Activated T-helper 2 cell treated with anti-CD3 and anti-CD28 coated beads, Interferon-gamma antibody, Interleukin-2, Interleukin-4, amounts not matched to agents 10 μg/mL and 5 μg/mL and 100 μg/mL, durations not matched to agents 14 hours and 24 hours and 36 hours (primary cell): ENCODE measurements at regions not wholly inside any gene's neighbourhood (a gene's known extent, or its start where the extent isn't known, plus 50 kb on each side); places are given as distances from the start of the nearest gene placed in this dataset.

Source experiments
- DNase-seq: peaks from one replicate; pipeline ENCODE4 v3.0.0; 2021; ENCODE audit warnings: low spot score
- H3K27ac Mint-ChIP-seq: one replicate; pipeline ENCODE4 v1.8.0; 2021; ENCODE audit warnings: mixed read lengths
- H3K27me3 Mint-ChIP-seq: one replicate; pipeline ENCODE4 v1.8.0; 2021; ENCODE audit warnings: low read depth, mixed read lengths
- H3K36me3 Mint-ChIP-seq: one replicate; pipeline ENCODE4 v1.8.0; 2021; ENCODE audit warnings: low read depth, mixed read lengths
- H3K4me1 Mint-ChIP-seq: one replicate; pipeline ENCODE4 v1.8.0; 2021; ENCODE audit warnings: low read depth, mixed read lengths
- H3K4me3 Mint-ChIP-seq: one replicate; pipeline ENCODE4 v1.8.0; 2021; ENCODE audit warnings: low read depth, mild to moderate bottlenecking, moderate library complexity, mixed read lengths
- H3K9me3 Mint-ChIP-seq: one replicate; pipeline ENCODE4 v1.8.0; 2021; ENCODE audit warnings: mixed read lengths
- intact Hi-C: fragments of 100-400 bp; cut with micrococcal nuclease; formaldehyde crosslinking; loops from one replicate; pipeline ENCODE4 v1.15.1; 2023

GRCh38 chr12:17264603-17265002, 658.6 kb upstream of the LMO3 start:
- Mint-ChIP-seq H3K9me3 (peaks cover 11% of the 10 kb centered on the region), H3K4me1 (no peaks in the 10 kb centered on the region), H3K4me3 (no peak overlapping the region), H3K36me3 (no peaks in the 10 kb centered on the region), H3K27me3 (no peaks in the 10 kb centered on the region), H3K27ac (no peak overlapping the region)
- intact Hi-C loops: no loop called here
- DNase-seq: no peak

- Mint-ChIP-seq H3K9me3 (peaks cover 41% of the 10 kb centered on the region), H3K4me1 (no peaks in the 10 kb centered on the region)
Measured at GRCh38 chr12:17239874-17240273, 633.9 kb upstream of the LMO3 start.

GRCh38 chr12:17235996-17236395, 630.0 kb upstream of the LMO3 start:
- Mint-ChIP-seq H3K36me3 (no peaks in the 10 kb centered on the region), H3K27me3 (no peaks in the 10 kb centered on the region), H3K4me3 (no peak overlapping the region), H3K27ac (no peak overlapping the region), H3K9me3 (peaks cover 40% of the 10 kb centered on the region), H3K4me1 (no peaks in the 10 kb centered on the region)
- intact Hi-C loops: no loop called here
- no peak for DNase-seq

More at GRCh38 chr12:17239874-17240273, 633.9 kb upstream of the LMO3 start:
- H3K27ac Mint-ChIP-seq: no peak overlapping the region
- no peak for DNase-seq
- H3K27me3 Mint-ChIP-seq: no peaks in the 10 kb centered on the region
- intact Hi-C loops: no loop called here
- no peaks in the 10 kb centered on the region for H3K36me3 Mint-ChIP-seq
- no peak overlapping the region for H3K4me3 Mint-ChIP-seq

GRCh38 chr12:17215759-17216570, 610.0 kb upstream of the LMO3 start:
- Mint-ChIP-seq H3K27ac (no peak overlapping the region), H3K27me3 (no peaks in the 10 kb centered on the region), H3K36me3 (no peaks in the 10 kb centered on the region), H3K4me3 (no peak overlapping the region), H3K4me1 (no peaks in the 10 kb centered on the region), H3K9me3 (peaks cover 15% of the 10 kb centered on the region)
- no peak for DNase-seq
- intact Hi-C loops: no loop called here

- no peaks in the 10 kb centered on the region for H3K4me1 Mint-ChIP-seq
- no peak for DNase-seq
- H3K4me3 Mint-ChIP-seq: no peak overlapping the region
- H3K27ac Mint-ChIP-seq: no peak overlapping the region
- H3K27me3 Mint-ChIP-seq: no peaks in the 10 kb centered on the region
- intact Hi-C loops: no loop called here
- H3K36me3 Mint-ChIP-seq: no peaks in the 10 kb centered on the region
- H3K9me3 Mint-ChIP-seq: peaks cover 18% of the 10 kb centered on the region
Measured at GRCh38 chr12:17214929-17215328, 609.0 kb upstream of the LMO3 start.

- no peak overlapping the region for H3K4me3 Mint-ChIP-seq
- no peaks in the 10 kb centered on the region for H3K4me1 Mint-ChIP-seq
- H3K9me3 Mint-ChIP-seq: peaks cover 28% of the 10 kb centered on the region
- H3K36me3 Mint-ChIP-seq: no peaks in the 10 kb centered on the region
- H3K27ac Mint-ChIP-seq: no peak overlapping the region
- intact Hi-C loops: no loop called here
- DNase-seq: no peak
- H3K27me3 Mint-ChIP-seq: no peaks in the 10 kb centered on the region
Measured at GRCh38 chr12:17206553-17206952, 600.6 kb upstream of the LMO3 start.

GRCh38 chr12:17204289-17205054, 598.5 kb upstream of the LMO3 start:
- Mint-ChIP-seq H3K4me1 (no peaks in the 10 kb centered on the region), H3K36me3 (no peaks in the 10 kb centered on the region), H3K27me3 (no peaks in the 10 kb centered on the region), H3K9me3 (peaks cover 28% of the 10 kb centered on the region), H3K4me3 (no peak overlapping the region), H3K27ac (no peak overlapping the region)
- intact Hi-C loops: no loop called here
- no peak for DNase-seq

- intact Hi-C loops: no loop called here
- no peak overlapping the region for H3K4me3 Mint-ChIP-seq
- no peak for DNase-seq
- no peaks in the 10 kb centered on the region for H3K36me3 Mint-ChIP-seq
- H3K27ac Mint-ChIP-seq: no peak overlapping the region
- no peaks in the 10 kb centered on the region for H3K27me3 Mint-ChIP-seq
- peaks cover 27% of the 10 kb centered on the region for H3K9me3 Mint-ChIP-seq
- H3K4me1 Mint-ChIP-seq: no peaks in the 10 kb centered on the region
Measured at GRCh38 chr12:17203497-17203896, 597.5 kb upstream of the LMO3 start.

GRCh38 chr12:17197971-17198370, 592.0 kb upstream of the LMO3 start:
- intact Hi-C loops: no loop called here
- peaks cover 37% of the 10 kb centered on the region for H3K9me3 Mint-ChIP-seq
- H3K27ac Mint-ChIP-seq: no peak overlapping the region
- no peak overlapping the region for H3K4me3 Mint-ChIP-seq
- DNase-seq: no peak
- no peaks in the 10 kb centered on the region for H3K4me1 Mint-ChIP-seq
- no peaks in the 10 kb centered on the region for H3K36me3 Mint-ChIP-seq
- no peaks in the 10 kb centered on the region for H3K27me3 Mint-ChIP-seq

- Mint-ChIP-seq H3K9me3 (peaks cover 47% of the 10 kb centered on the region), H3K4me1 (no peaks in the 10 kb centered on the region), H3K27me3 (no peaks in the 10 kb centered on the region), H3K4me3 (no peak overlapping the region), H3K36me3 (no peaks in the 10 kb centered on the region), H3K27ac (no peak overlapping the region)
- no peak for DNase-seq
- intact Hi-C loops: no loop called here
Measured at GRCh38 chr12:17192721-17193120, 586.8 kb upstream of the LMO3 start.

GRCh38 chr12:17169726-17170471, 563.9 kb upstream of the LMO3 start:
- intact Hi-C loops: no loop called here
- Mint-ChIP-seq H3K4me3 (no peak overlapping the region), H3K36me3 (no peaks in the 10 kb centered on the region), H3K9me3 (peaks cover 34% of the 10 kb centered on the region), H3K4me1 (no peaks in the 10 kb centered on the region), H3K27ac (no peak overlapping the region), H3K27me3 (no peaks in the 10 kb centered on the region)
- no peak for DNase-seq

- peaks cover 27% of the 10 kb centered on the region for H3K9me3 Mint-ChIP-seq
- no peaks in the 10 kb centered on the region for H3K27me3 Mint-ChIP-seq
- no peak for DNase-seq
- no peaks in the 10 kb centered on the region for H3K36me3 Mint-ChIP-seq
- no peak overlapping the region for H3K27ac Mint-ChIP-seq
- H3K4me1 Mint-ChIP-seq: no peaks in the 10 kb centered on the region
- intact Hi-C loops: no loop called here
- H3K4me3 Mint-ChIP-seq: no peak overlapping the region
Measured at GRCh38 chr12:17159506-17160300, 553.7 kb upstream of the LMO3 start.
